Glutamatergic neuron (in vitro differentiated cells): ENCODE measurements at regions not wholly inside any gene's neighbourhood (a gene's known extent, or its start where the extent isn't known, plus 50 kb on each side); places are given as distances from the start of the nearest gene placed in this dataset.
"Not testable (repeated sequence)": the region's sequence is repeated elsewhere in the genome, so short reads cannot be mapped to it uniquely, and the experiment has no call there.

ENCODE experiments used
- DNase-seq: peaks from one replicate; pipeline ENCODE4 v3.0.0; 2022
- H3K27ac Mint-ChIP-seq: one replicate; pipeline ENCODE4 v1.8.0; 2020; ENCODE audit warnings: mild to moderate bottlenecking, mixed read lengths, inconsistent platforms; ENCODE audit not compliant: unreplicated experiment
- H3K27me3 Mint-ChIP-seq: one replicate; pipeline ENCODE4 v1.8.0; 2020; ENCODE audit warnings: mild to moderate bottlenecking, moderate library complexity, mixed read lengths, inconsistent platforms; ENCODE audit not compliant: unreplicated experiment
- H3K36me3 Mint-ChIP-seq: one replicate; pipeline ENCODE4 v1.8.0; 2020; ENCODE audit warnings: mild to moderate bottlenecking, mixed read lengths, inconsistent platforms; ENCODE audit not compliant: unreplicated experiment
- H3K4me1 Mint-ChIP-seq: one replicate; pipeline ENCODE4 v1.8.0; 2020; ENCODE audit warnings: mild to moderate bottlenecking, low read depth, mixed read lengths, inconsistent platforms; ENCODE audit not compliant: unreplicated experiment
- H3K4me3 Mint-ChIP-seq: one replicate; pipeline ENCODE4 v1.8.0; 2020; ENCODE audit warnings: mild to moderate bottlenecking, mixed read lengths, inconsistent platforms; ENCODE audit not compliant: unreplicated experiment
- H3K9me3 Mint-ChIP-seq: one replicate; pipeline ENCODE4 v1.8.0; 2020; ENCODE audit warnings: mild to moderate bottlenecking, moderate library complexity, mixed read lengths, inconsistent platforms; ENCODE audit not compliant: unreplicated experiment
- CTCF ChIP-seq: fragments of 200-600 bp; sonication (generic); IDR thresholded peaks from one replicate; pipeline ENCODE4 v1.5.0; 2021; ENCODE audit not compliant: partially characterized antibody, unreplicated experiment

- H3K36me3 Mint-ChIP-seq = peaks cover 6% of the 10 kb centered on the region
- H3K4me1 Mint-ChIP-seq = no peaks in the 10 kb centered on the region
- no peak for DNase-seq
- no peaks in the 10 kb centered on the region for H3K9me3 Mint-ChIP-seq
- H3K27ac Mint-ChIP-seq = no peak overlapping the region
- peaks cover 1% of the 10 kb centered on the region for H3K27me3 Mint-ChIP-seq
- no peak overlapping the region for H3K4me3 Mint-ChIP-seq
- no peak for TF ChIP-seq CTCF
Observed at GRCh38 chr5:24999732-25000131, 355.0 kb upstream of the CDH10 start.

GRCh38 chr5:24998641-24999040 lies 353.9 kb upstream of the CDH10 start:
- no peak for TF ChIP-seq CTCF
- H3K4me1 Mint-ChIP-seq = no peaks in the 10 kb centered on the region
- DNase-seq = no peak
- peaks cover 1% of the 10 kb centered on the region for H3K27me3 Mint-ChIP-seq
- peaks cover 6% of the 10 kb centered on the region for H3K36me3 Mint-ChIP-seq
- H3K9me3 Mint-ChIP-seq = peaks cover 1% of the 10 kb centered on the region
- no peak overlapping the region for H3K27ac Mint-ChIP-seq
- H3K4me3 Mint-ChIP-seq = no peak overlapping the region

GRCh38 chr5:24986326-24986725 lies 341.5 kb upstream of the CDH10 start:
- no peaks in the 10 kb centered on the region for H3K27me3 Mint-ChIP-seq
- no peak overlapping the region for H3K4me3 Mint-ChIP-seq
- no peak for DNase-seq
- no peak for TF ChIP-seq CTCF
- no peak overlapping the region for H3K27ac Mint-ChIP-seq
- no peaks in the 10 kb centered on the region for H3K36me3 Mint-ChIP-seq
- H3K4me1 Mint-ChIP-seq = no peaks in the 10 kb centered on the region
- no peaks in the 10 kb centered on the region for H3K9me3 Mint-ChIP-seq

- H3K27me3 Mint-ChIP-seq, H3K4me3 Mint-ChIP-seq, DNase-seq, H3K4me1 Mint-ChIP-seq, H3K36me3 Mint-ChIP-seq, H3K9me3 Mint-ChIP-seq: not testable (repeated sequence)
- peak overlapping the region; percentile 26 for H3K27ac Mint-ChIP-seq
Observed at GRCh38 chr5:24978552-24978951, 333.8 kb upstream of the CDH10 start.

GRCh38 chr5:24963611-24964010 lies 318.8 kb upstream of the CDH10 start:
- no peak for TF ChIP-seq CTCF
- H3K4me3 Mint-ChIP-seq = no peak overlapping the region
- H3K27me3 Mint-ChIP-seq = no peaks in the 10 kb centered on the region
- no peaks in the 10 kb centered on the region for H3K9me3 Mint-ChIP-seq
- no peaks in the 10 kb centered on the region for H3K36me3 Mint-ChIP-seq
- peaks cover 2% of the 10 kb centered on the region for H3K4me1 Mint-ChIP-seq
- DNase-seq = no peak
- no peak overlapping the region for H3K27ac Mint-ChIP-seq

GRCh38 chr5:24923400-24923799 lies 278.6 kb upstream of the CDH10 start:
- H3K36me3 Mint-ChIP-seq = no peaks in the 10 kb centered on the region
- no peak for DNase-seq
- H3K4me1 Mint-ChIP-seq = no peaks in the 10 kb centered on the region
- H3K27me3 Mint-ChIP-seq = peaks cover 4% of the 10 kb centered on the region
- peaks cover 1% of the 10 kb centered on the region for H3K9me3 Mint-ChIP-seq
- no peak overlapping the region for H3K27ac Mint-ChIP-seq
- no peak for TF ChIP-seq CTCF
- no peak overlapping the region for H3K4me3 Mint-ChIP-seq
